ENCODE measurements at regions not wholly inside any gene's neighbourhood (a gene's known extent, or its start where the extent isn't known, plus 50 kb on each side); places are given as distances from the start of the nearest gene placed in this dataset.

DNA sequence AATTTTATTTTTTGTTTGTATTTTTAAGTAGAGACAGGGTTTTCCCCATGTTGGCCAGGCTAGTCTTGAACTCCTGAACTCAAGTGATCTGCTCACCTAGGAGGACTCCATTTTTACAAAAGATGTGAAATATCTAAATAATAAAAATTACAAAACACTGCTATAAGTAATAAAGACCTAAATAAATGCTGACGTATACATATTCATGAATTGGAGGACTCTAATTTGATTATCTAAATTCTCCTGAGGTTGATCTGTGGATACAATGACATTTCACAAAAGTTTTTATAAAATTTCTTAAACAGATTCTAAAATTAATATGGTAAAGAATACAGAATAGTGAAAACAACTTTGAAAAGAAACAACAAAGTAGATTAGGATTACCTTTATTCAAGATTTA lies 1224.0 kb downstream of the SLC16A7 start:
- Histone ChIP-seq H3K36me3 (no peaks in the 10 kb centered on the region), H3K9me3 (no peaks in the 10 kb centered on the region), H3K4me1 (no peaks in the 10 kb centered on the region), H3K9ac (ENCODE audit: low read depth in 2 of 2, low read length in 2 of 2) (no peak overlapping the region), H3K27me3 (no peaks in the 10 kb centered on the region), H3K27ac (no peak overlapping the region), H3K4me3 (no peak overlapping the region)
- intact Hi-C loops (cut with DNase I) = no loop called here
- no peak for DNase-seq
- TF ChIP-seq, protein P1, sequence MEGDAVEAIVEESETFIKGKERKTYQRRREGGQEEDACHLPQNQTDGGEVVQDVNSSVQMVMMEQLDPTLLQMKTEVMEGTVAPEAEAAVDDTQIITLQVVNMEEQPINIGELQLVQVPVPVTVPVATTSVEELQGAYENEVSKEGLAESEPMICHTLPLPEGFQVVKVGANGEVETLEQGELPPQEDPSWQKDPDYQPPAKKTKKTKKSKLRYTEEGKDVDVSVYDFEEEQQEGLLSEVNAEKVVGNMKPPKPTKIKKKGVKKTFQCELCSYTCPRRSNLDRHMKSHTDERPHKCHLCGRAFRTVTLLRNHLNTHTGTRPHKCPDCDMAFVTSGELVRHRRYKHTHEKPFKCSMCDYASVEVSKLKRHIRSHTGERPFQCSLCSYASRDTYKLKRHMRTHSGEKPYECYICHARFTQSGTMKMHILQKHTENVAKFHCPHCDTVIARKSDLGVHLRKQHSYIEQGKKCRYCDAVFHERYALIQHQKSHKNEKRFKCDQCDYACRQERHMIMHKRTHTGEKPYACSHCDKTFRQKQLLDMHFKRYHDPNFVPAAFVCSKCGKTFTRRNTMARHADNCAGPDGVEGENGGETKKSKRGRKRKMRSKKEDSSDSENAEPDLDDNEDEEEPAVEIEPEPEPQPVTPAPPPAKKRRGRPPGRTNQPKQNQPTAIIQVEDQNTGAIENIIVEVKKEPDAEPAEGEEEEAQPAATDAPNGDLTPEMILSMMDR (IDR thresholded peaks at IDR 0.05) = no peak

DNA sequence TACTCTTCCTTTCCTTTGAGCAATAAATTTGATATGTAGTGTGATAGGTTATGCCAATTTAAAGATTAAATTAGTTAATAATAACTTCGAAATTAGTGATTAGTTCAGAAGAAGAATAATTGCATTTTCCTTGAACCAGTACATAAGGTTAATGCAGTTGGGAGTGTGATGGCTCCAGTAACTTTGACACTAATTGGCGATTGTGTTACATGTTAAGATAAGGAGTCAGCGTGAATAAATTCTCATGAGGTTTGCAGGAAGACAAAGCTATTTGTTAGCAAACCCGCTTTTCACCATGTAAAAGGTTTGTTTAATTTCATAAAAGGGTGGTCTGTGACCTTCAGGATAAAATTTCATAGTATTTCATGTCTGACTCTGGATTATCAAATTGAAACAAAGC lies 1226.8 kb downstream of the SLC16A7 start:
- DNase-seq = no peak
- H3K27me3 ChIP-seq = no peaks in the 10 kb centered on the region
- TF ChIP-seq, protein P1 (IDR thresholded peaks at IDR 0.05) = no peak
- no peak overlapping the region for H3K4me3 ChIP-seq
- intact Hi-C loops (cut with DNase I) = no loop called here
- H3K4me1 ChIP-seq = no peaks in the 10 kb centered on the region
- H3K36me3 ChIP-seq = no peaks in the 10 kb centered on the region
- H3K27ac ChIP-seq = no peak overlapping the region
- H3K9me3 ChIP-seq = no peaks in the 10 kb centered on the region
- no peak overlapping the region for H3K9ac ChIP-seq (ENCODE audit: low read depth in 2 of 2, low read length in 2 of 2)

DNA sequence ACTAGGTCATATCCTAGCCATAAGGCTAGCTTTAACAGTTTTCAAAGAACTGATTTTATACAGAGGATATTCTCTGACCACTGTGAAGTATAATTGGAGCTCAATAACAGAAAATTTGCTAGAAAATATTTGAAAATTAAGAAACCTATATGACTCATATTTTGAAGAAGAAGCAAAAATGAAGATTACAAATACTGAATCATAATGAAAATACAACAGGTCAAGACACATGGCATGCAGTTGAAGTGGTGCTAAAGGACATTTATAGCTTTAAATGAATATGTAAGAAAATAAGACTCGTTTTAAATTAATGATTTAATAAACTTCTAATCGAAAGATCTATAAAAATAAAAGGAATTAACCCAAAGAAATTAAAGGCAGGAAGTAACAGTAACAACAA lies 1234.6 kb downstream of the SLC16A7 start:
- no peak overlapping the region for H3K4me3 ChIP-seq
- H3K27me3 ChIP-seq = no peaks in the 10 kb centered on the region
- DNase-seq = no peak
- intact Hi-C loops (cut with DNase I) = no loop called here
- H3K4me1 ChIP-seq = no peaks in the 10 kb centered on the region
- H3K27ac ChIP-seq = no peak overlapping the region
- H3K36me3 ChIP-seq = no peaks in the 10 kb centered on the region
- TF ChIP-seq, protein P1 (IDR thresholded peaks at IDR 0.05) = no peak
- H3K9ac ChIP-seq (ENCODE audit: low read depth in 2 of 2, low read length in 2 of 2) = no peak overlapping the region
- no peaks in the 10 kb centered on the region for H3K9me3 ChIP-seq

DNA sequence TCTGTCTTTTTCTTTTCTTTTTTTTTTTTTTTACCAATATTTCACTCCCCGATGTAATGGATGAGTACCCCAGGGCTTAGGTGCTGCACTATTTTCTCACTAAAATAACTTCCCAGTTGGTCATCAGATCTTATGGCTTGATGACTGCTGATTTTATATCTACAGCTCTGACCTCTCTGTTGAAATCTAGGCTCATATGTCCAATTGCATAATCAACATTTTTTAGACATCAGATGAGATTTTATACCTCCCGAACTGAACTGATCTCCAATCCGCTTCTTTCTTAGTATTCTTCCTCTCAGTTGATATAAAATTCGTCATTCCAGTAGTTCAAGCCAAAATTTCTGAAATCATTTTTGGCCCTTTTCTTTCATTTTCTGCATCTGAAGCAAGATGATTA lies 1236.5 kb downstream of the SLC16A7 start:
- DNase-seq = no peak
- no peak overlapping the region for H3K27ac ChIP-seq
- no peaks in the 10 kb centered on the region for H3K36me3 ChIP-seq
- no peaks in the 10 kb centered on the region for H3K9me3 ChIP-seq
- TF ChIP-seq, protein P1 (IDR thresholded peaks at IDR 0.05) = no peak
- intact Hi-C loops (cut with DNase I) = no loop called here
- no peaks in the 10 kb centered on the region for H3K27me3 ChIP-seq
- H3K4me3 ChIP-seq = no peak overlapping the region
- H3K4me1 ChIP-seq = no peaks in the 10 kb centered on the region
- no peak overlapping the region for H3K9ac ChIP-seq (ENCODE audit: low read depth in 2 of 2, low read length in 2 of 2)

DNA sequence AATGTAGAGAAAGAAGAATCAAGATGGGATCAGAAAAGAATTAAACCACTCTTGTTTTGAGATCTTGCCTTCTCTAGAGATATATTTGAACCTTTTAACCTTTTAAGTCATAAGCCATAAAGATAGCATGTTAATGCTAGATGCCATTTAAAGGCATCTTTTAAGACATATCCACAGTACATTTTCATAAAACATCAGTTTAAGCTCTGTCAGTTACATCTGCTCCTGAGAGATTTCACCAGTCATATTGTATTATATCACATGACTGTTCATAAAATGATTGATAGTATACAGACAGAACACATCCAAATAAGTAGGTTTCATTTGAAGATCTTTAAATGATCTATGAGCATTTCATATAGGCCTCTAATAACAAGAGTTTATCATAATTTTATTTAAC lies 1238.5 kb downstream of the SLC16A7 start:
- H3K9ac ChIP-seq (ENCODE audit: low read depth in 2 of 2, low read length in 2 of 2) = no peak overlapping the region
- intact Hi-C loops (cut with DNase I) = no loop called here
- DNase-seq = no peak
- TF ChIP-seq, protein P1 (IDR thresholded peaks at IDR 0.05) = no peak
- no peaks in the 10 kb centered on the region for H3K27me3 ChIP-seq
- H3K9me3 ChIP-seq = no peaks in the 10 kb centered on the region
- no peak overlapping the region for H3K4me3 ChIP-seq
- no peaks in the 10 kb centered on the region for H3K4me1 ChIP-seq
- no peak overlapping the region for H3K27ac ChIP-seq
- no peaks in the 10 kb centered on the region for H3K36me3 ChIP-seq

DNA sequence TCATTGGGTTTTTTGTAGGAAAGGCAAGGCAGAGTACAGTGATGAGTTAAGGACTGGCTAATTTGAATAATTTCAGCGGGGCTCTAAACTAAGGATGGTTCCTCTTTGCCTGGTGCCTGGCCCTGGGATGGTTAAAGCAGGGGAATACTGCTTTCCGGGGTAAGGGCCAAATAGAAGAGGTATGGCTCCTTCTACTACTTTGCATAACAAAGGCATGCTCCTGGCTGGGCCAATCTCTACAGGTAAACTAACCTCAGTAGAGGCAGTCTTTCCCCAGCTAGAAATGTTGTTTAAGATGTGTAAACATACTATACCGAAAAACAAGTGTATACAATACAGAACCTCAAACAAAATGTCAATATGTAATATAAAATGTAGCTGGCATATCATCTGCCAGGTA lies 1239.0 kb downstream of the SLC16A7 start:
- Histone ChIP-seq H3K27ac (no peak overlapping the region), H3K36me3 (no peaks in the 10 kb centered on the region), H3K4me1 (no peaks in the 10 kb centered on the region), H3K9ac (ENCODE audit: low read depth in 2 of 2, low read length in 2 of 2) (no peak overlapping the region), H3K9me3 (no peaks in the 10 kb centered on the region), H3K27me3 (no peaks in the 10 kb centered on the region), H3K4me3 (no peak overlapping the region)
- no peak for DNase-seq
- intact Hi-C loops (cut with DNase I) = no loop called here
- TF ChIP-seq, protein P1 (IDR thresholded peaks at IDR 0.05) = no peak

Measured in colonic mucosa (tissue), 4 donors.